Esophagus muscularis mucosa (tissue), 3 donors: ENCODE measurements at regions not wholly inside any gene's neighbourhood (a gene's known extent, or its start where the extent isn't known, plus 50 kb on each side); places are given as distances from the start of the nearest gene placed in this dataset.
A peak's percentile ranks its signal among the peaks of the same experiment; 100 is the strongest.

Source experiments
- POLR2A ChIP-seq: fragments of 450-650 bp; IDR thresholded peaks from one replicate; pipeline ENCODE4 v1.6.1; 2017; ENCODE audit warnings: antibody characterized with exemption, moderate library complexity, mild to moderate bottlenecking, low read depth
- TF ChIP-seq, protein P1 (sequence below), 3 experiments: fragments of 200-600 bp in 2 of 3; fragments of 450-650 bp in 1 of 3; sonication (generic) in 2 of 3; IDR thresholded peaks; one replicate each; pipeline ENCODE4 v1.5.1; 2017 to 2019; ENCODE audit warnings: antibody characterized with exemption in 3 of 3, mild to moderate bottlenecking in 2 of 3, moderate library complexity in 1 of 3

DNA sequence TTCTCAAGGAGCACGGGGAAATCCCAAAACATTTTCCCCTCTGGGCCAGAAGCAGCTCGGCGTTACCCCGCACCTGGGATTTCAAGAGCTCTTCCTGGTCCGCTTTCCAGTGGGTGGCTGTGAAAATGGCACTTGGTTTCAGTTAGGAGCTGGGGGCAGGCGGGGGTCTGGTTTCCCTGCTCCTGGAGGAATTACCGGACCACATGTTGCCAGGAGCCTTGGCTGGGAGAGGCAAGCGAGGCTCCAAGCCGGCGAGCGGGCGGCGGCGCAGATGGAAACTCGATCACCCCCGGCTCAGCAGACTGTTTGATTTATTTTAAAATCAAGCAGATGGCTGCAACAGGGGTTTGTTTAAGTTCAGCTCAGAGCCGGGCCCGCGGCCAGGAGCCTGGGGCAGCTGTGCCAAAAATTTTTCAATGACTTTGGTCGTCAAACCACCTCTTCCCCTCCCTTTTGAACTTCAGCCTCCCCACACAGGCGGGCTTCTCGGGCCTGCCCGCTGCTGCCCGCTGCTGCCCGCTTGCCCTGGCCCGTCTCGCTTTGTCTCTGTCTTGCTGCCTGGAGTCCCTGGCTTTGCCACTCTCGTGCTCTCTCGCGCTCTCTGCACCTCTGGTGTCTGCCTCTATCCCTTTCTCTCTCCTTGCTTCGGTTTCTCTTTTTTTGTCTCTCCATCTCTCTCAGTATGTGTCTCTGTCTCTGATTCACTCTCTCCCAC lies 108.0 kb upstream of the CIBAR2 start:
- TF ChIP-seq, protein P1, sequence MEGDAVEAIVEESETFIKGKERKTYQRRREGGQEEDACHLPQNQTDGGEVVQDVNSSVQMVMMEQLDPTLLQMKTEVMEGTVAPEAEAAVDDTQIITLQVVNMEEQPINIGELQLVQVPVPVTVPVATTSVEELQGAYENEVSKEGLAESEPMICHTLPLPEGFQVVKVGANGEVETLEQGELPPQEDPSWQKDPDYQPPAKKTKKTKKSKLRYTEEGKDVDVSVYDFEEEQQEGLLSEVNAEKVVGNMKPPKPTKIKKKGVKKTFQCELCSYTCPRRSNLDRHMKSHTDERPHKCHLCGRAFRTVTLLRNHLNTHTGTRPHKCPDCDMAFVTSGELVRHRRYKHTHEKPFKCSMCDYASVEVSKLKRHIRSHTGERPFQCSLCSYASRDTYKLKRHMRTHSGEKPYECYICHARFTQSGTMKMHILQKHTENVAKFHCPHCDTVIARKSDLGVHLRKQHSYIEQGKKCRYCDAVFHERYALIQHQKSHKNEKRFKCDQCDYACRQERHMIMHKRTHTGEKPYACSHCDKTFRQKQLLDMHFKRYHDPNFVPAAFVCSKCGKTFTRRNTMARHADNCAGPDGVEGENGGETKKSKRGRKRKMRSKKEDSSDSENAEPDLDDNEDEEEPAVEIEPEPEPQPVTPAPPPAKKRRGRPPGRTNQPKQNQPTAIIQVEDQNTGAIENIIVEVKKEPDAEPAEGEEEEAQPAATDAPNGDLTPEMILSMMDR (IDR thresholded peaks at IDR 0.05): peak in 1 of 3 experiments; percentile 24
- TF ChIP-seq POLR2A: no peak
